ENCODE measurements at regions not wholly inside any gene's neighbourhood (a gene's known extent, or its start where the extent isn't known, plus 50 kb on each side); places are given as distances from the start of the nearest gene placed in this dataset.

DNA sequence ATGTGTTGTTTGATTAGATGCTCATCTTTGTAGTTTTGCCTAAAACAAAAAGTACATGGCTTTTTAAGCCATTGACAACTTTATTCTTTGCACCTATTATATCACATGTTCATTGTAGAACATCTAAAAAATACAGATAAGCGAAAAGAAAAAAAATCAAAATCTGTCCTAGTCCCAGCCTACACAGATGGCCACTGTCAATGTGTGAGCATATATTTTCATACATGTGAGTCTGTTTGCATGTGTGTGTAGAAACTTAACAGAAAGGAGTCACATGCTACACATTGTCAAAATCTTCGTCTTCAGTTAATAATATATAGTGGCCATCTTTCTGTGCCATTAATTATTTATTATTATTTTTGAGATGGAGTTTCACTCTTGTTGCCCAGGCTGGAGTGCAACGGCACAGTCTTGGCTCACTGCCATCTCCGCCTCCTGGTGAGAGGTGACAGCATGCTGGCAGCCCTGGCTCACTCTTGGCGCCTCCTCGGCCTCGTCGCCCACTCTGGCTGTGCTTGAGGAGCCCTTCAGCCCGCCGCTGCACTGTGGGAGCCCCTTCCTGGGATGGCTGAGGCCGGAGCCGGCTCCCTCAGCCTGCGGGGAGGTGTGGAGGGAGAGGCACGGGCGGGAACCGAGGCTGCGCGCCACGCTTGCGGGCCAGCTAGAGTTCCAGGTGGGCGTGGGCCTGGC, 68.5 kb upstream of the AMZ2 start:
- DNase-seq (ENCODE audit: low read depth), result no peak
- no peak overlapping the region for H3K4me3 ChIP-seq (ENCODE audit: low read depth, low read length)
- TF ChIP-seq, protein P1, sequence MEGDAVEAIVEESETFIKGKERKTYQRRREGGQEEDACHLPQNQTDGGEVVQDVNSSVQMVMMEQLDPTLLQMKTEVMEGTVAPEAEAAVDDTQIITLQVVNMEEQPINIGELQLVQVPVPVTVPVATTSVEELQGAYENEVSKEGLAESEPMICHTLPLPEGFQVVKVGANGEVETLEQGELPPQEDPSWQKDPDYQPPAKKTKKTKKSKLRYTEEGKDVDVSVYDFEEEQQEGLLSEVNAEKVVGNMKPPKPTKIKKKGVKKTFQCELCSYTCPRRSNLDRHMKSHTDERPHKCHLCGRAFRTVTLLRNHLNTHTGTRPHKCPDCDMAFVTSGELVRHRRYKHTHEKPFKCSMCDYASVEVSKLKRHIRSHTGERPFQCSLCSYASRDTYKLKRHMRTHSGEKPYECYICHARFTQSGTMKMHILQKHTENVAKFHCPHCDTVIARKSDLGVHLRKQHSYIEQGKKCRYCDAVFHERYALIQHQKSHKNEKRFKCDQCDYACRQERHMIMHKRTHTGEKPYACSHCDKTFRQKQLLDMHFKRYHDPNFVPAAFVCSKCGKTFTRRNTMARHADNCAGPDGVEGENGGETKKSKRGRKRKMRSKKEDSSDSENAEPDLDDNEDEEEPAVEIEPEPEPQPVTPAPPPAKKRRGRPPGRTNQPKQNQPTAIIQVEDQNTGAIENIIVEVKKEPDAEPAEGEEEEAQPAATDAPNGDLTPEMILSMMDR (IDR thresholded peaks at IDR 0.05; ENCODE audit: low read depth, low read length, missing control alignments), result no peak

DNA sequence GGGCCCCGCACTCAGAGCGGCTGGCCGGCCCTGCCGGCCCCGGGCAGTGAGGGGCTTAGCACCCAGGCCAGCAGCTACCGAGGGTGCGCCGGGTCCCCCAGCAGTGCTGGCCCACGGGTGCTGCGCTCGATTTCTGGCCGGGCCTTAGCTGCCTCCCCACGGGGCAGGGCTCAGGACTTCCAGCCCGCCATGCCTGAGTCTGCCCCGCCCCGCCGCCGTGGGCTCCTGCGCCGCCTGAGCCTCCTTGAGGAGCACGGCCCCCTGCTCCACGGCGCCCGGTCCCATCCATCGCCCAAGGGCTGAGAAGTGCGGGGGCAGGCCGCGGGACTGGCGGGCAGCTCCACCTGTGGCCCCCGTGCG, 67.9 kb upstream of the AMZ2 start:
- TF ChIP-seq, protein P1 (IDR thresholded peaks at IDR 0.05; ENCODE audit: low read depth, low read length, missing control alignments), result no peak
- H3K4me3 ChIP-seq (ENCODE audit: low read depth, low read length), result no peak overlapping the region
- no peak for DNase-seq (ENCODE audit: low read depth)

DNA sequence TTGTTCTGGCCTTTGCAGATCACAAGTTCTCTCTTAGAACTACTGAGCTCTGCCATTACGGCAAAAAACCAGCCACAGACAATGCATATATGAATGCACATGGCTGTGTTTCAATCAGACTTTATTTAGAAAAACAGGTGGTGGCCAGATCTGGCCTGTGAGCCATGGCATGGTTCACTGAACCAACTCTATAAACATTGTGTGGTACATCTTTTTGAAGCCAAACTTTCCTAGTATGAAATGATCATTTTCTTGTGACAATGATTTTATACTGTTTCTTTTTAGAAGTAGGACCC, 65.9 kb upstream of the AMZ2 start:
- H3K4me3 ChIP-seq (ENCODE audit: low read depth, low read length), result peak overlapping the region; percentile 60
- TF ChIP-seq, protein P1 (IDR thresholded peaks at IDR 0.05; ENCODE audit: low read depth, low read length, missing control alignments), result no peak
- DNase-seq (ENCODE audit: low read depth), result no peak

DNA sequence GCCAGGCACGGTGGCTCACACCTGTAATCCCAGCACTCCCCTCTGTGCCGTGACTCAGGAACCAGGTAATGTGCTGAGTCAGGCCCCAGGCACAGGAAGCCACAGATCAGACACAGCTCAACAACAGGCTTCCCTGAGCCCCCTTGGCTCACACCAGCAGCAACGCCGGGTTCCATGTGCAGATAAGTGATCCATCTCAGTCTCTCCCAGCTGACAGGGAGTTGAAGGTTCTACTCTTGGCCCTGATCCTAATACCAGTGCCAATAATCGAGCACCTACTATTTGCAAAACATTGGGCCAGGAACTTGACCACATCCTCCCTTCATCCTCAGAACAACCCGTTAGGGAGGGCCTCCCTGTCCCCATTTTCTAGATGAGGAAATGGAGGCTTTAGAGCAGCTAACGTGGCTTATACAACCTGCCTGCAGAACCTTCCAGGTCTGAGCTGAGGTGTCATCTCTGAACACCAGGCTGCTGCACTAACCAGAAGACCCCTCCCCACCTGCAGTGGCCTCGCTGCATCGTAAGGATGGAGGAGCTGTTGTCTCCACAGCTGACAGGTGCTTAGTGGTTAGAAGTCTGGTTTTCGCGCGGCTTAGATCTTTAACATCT, 64.8 kb upstream of the AMZ2 start:
- H3K4me3 ChIP-seq (ENCODE audit: low read depth, low read length), result peak overlapping the region; percentile 55
- TF ChIP-seq, protein P1 (IDR thresholded peaks at IDR 0.05; ENCODE audit: low read depth, low read length, missing control alignments), result peak; percentile 4
- DNase-seq (ENCODE audit: low read depth), result no peak

DNA sequence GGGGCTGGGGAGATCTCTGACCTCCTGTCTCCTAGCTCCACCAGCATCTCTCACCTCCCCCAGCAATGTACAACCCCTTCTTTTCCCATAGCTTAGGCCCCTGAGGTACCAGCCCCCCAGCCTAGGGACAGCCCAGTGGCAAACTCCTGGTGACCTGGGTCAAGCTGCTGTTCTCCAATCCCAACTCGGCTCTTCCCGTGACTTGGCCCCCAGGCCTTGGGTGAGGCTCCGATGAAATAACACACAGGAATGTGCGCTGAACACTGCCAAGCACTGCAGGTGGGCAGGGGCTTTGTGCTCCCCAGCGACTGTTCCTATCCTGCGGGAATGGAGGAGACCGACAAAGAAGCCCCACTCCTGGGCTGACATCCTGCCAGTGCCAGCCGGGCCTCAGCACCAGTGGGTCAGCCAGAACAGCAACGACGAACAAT, 63.7 kb upstream of the AMZ2 start:
- DNase-seq (ENCODE audit: low read depth), result no peak
- H3K4me3 ChIP-seq (ENCODE audit: low read depth, low read length), result peak overlapping the region; percentile 32; the same call in 1 of the 2 replicates
- TF ChIP-seq, protein P1 (IDR thresholded peaks at IDR 0.05; ENCODE audit: low read depth, low read length, missing control alignments), result no peak

DNA sequence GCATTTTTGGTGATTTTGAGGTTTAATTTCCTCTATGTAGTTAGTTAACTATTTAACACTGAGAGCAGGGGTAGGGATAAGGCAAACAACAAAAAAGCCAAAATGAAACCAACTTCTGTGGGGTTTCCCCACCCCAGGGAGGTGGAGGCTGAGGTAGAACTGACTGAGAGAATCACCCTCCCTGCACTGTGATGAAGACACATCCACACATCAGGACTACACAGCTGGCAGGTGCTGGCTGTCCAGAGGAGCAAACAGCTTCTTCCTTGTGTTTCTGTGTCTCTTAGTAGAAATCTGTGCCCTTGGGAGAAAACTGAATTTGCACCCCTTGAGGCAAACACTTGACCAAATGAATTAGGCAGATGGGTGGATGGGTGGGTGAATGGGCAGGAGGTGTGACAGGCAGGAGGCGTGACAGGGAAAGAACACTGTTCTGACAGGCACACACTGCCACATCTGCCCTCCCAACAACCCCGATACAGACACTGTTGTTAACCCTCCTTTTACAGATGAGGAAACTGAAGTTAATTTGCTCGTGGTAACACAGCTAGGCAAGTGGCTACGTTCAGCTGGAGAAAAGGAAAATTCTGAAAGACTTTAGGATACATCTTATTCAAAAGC, 62.9 kb upstream of the AMZ2 start:
- DNase-seq (ENCODE audit: low read depth), result no peak
- peak overlapping the region; percentile 32; the same call in 1 of the 2 replicates for H3K4me3 ChIP-seq (ENCODE audit: low read depth, low read length)
- TF ChIP-seq, protein P1 (IDR thresholded peaks at IDR 0.05; ENCODE audit: low read depth, low read length, missing control alignments), result no peak
